OCI-LY3 (cell line): ENCODE measurements at regions not wholly inside any gene's neighbourhood (a gene's known extent, or its start where the extent isn't known, plus 50 kb on each side); places are given as distances from the start of the nearest gene placed in this dataset.

Experiments used
- H2AFZ ChIP-seq: fragments of 200-600, 300-600 bp; shearing (Covaris generic); 2 replicates; pipeline ENCODE4 v1.6.0; 2014; ENCODE audit warnings: antibody characterized with exemption, low read depth, low read length
- H3K27ac ChIP-seq: fragments of 200-600, 300-600 bp; sonication (generic); 2 replicates; pipeline ENCODE4 v1.5.1; 2014; ENCODE audit warnings: mild to moderate bottlenecking, low read length, moderate library complexity, mixed read lengths
- H3K27me3 ChIP-seq: fragments of 200-600, 300-600 bp; sonication (generic); 2 replicates; pipeline ENCODE4 v1.6.1; 2014; ENCODE audit warnings: low read depth, low read length, mixed read lengths
- H3K36me3 ChIP-seq: fragments of 200-600, 300-600 bp; sonication (generic); replicated peaks from 2 replicates; pipeline ENCODE3; 2014; ENCODE audit warnings: low read depth, low read length, mixed read lengths
- H3K4me1 ChIP-seq: fragments of 300-600, 200-600 bp; sonication (generic); 2 replicates; pipeline ENCODE4 v1.6.1; 2014; ENCODE audit warnings: low read length, mixed read lengths
- H3K4me2 ChIP-seq: fragments of 200-600, 300-600 bp; sonication (generic); 2 replicates; pipeline ENCODE4 v1.6.1; 2014; ENCODE audit warnings: low read length, mixed read lengths
- H3K4me3 ChIP-seq: fragments of 300-600, 200-600 bp; sonication (generic); 2 replicates; pipeline ENCODE4 v1.5.1; 2014; ENCODE audit warnings: antibody characterized with exemption, mild to moderate bottlenecking, low read length, moderate library complexity
- H3K79me2 ChIP-seq: fragments of 300-600, 200-600 bp; shearing (Covaris generic); 2 replicates; pipeline ENCODE4 v1.6.1; 2014; ENCODE audit warnings: mild to moderate bottlenecking, low read length, mixed read lengths
- H3K9ac ChIP-seq: fragments of 300-600, 200-600 bp; shearing (Covaris generic); 2 replicates; pipeline ENCODE4 v1.6.0; 2014; ENCODE audit warnings: mild to moderate bottlenecking, low read length, moderate library complexity
- H3K9me3 ChIP-seq: fragments of 200-600, 300-600 bp; shearing (Covaris generic); 2 replicates; pipeline ENCODE4 v1.6.1; 2014; ENCODE audit warnings: low read length, mixed read lengths; ENCODE audit not compliant: insufficient read depth
- H4K20me1 ChIP-seq: fragments of 200-600, 300-600 bp; sonication (generic); 2 replicates; pipeline ENCODE4 v1.6.1; 2016; ENCODE audit warnings: low read length, mixed read lengths; ENCODE audit not compliant: insufficient read depth
- CTCF ChIP-seq: fragments of 200-600, 300-600 bp; sonication (generic); IDR thresholded peaks from 2 replicates; pipeline ENCODE4 v1.5.1; 2014; ENCODE audit warnings: antibody characterized with exemption, low read length, low read depth
- EZH2phosphoT487 ChIP-seq: fragments of 200-600 bp; shearing (Covaris generic); IDR thresholded peaks from 2 replicates; pipeline ENCODE4 v1.6.1; 2018; ENCODE audit warnings: antibody characterized with exemption, mixed run types, low read depth

- Histone ChIP-seq H3K79me2 (no peaks in the 10 kb centered on the region), H4K20me1 (no peaks in the 10 kb centered on the region), H3K36me3 (no peaks in the 10 kb centered on the region), H3K9ac (no peak overlapping the region), H3K4me1 (peaks cover 10% of the 10 kb centered on the region), H3K9me3 (no peaks in the 10 kb centered on the region), H3K4me2 (no peak overlapping the region), H3K27ac (no peak overlapping the region), H3K27me3 (peaks cover 38% of the 10 kb centered on the region), H2AFZ (no peak overlapping the region), H3K4me3 (no peak overlapping the region)
- TF ChIP-seq CTCF = no peak
These were observed 55.4 kb upstream of the FUT8 start for GRCh38 chr14:65357113-65357512.

GRCh38 chr14:65357689-65358088 lies 54.8 kb upstream of the FUT8 start:
- Histone ChIP-seq H3K4me1 (peaks cover 7% of the 10 kb centered on the region), H4K20me1 (no peaks in the 10 kb centered on the region)

GRCh38 chr14:65359503-65359902 lies 53.0 kb upstream of the FUT8 start:
- H3K9ac ChIP-seq = no peak overlapping the region
- no peak for TF ChIP-seq EZH2phosphoT487
- TF ChIP-seq CTCF = peak; percentile 14; the same call in 1 of the 2 replicates
- H3K79me2 ChIP-seq = no peaks in the 10 kb centered on the region
- no peak overlapping the region for H3K4me3 ChIP-seq
- H3K4me2 ChIP-seq = no peak overlapping the region
- H3K27me3 ChIP-seq = peaks cover 36% of the 10 kb centered on the region
- H3K4me1 ChIP-seq = no peaks in the 10 kb centered on the region
- no peaks in the 10 kb centered on the region for H4K20me1 ChIP-seq
- H3K9me3 ChIP-seq = no peaks in the 10 kb centered on the region
- H3K36me3 ChIP-seq = no peaks in the 10 kb centered on the region
- H3K27ac ChIP-seq = no peak overlapping the region
- H2AFZ ChIP-seq = no peak overlapping the region

More at GRCh38 chr14:65357689-65358088, 54.8 kb upstream of the FUT8 start:
- no peak overlapping the region for H3K4me2 ChIP-seq
- peaks cover 41% of the 10 kb centered on the region for H3K27me3 ChIP-seq
- no peak overlapping the region for H3K4me3 ChIP-seq
- H2AFZ ChIP-seq = no peak overlapping the region
- no peaks in the 10 kb centered on the region for H3K9me3 ChIP-seq
- H3K79me2 ChIP-seq = no peaks in the 10 kb centered on the region
- no peak overlapping the region for H3K9ac ChIP-seq
- TF ChIP-seq EZH2phosphoT487 (no peak), CTCF (no peak)
- H3K27ac ChIP-seq = no peak overlapping the region
- H3K36me3 ChIP-seq = no peaks in the 10 kb centered on the region

GRCh38 chr14:65360144-65360784 lies 52.3 kb upstream of the FUT8 start:
- Histone ChIP-seq H3K79me2 (no peaks in the 10 kb centered on the region), H3K36me3 (no peaks in the 10 kb centered on the region), H3K9ac (no peak overlapping the region), H3K9me3 (no peaks in the 10 kb centered on the region), H3K4me1 (no peaks in the 10 kb centered on the region), H4K20me1 (no peaks in the 10 kb centered on the region), H3K4me3 (no peak overlapping the region), H2AFZ (no peak overlapping the region), H3K27ac (no peak overlapping the region), H3K4me2 (no peak overlapping the region), H3K27me3 (peaks cover 44% of the 10 kb centered on the region)
- TF ChIP-seq EZH2phosphoT487 (no peak), CTCF (no peak)
